HFF-Myc (cell line): ENCODE measurements at regions not wholly inside any gene's neighbourhood (a gene's known extent, or its start where the extent isn't known, plus 50 kb on each side); places are given as distances from the start of the nearest gene placed in this dataset.

ENCODE experiments used
- DNase-seq: peaks from one replicate; pipeline ENCODE4 v3.0.0-alpha.2; 2011; ENCODE audit warnings: low read depth; ENCODE audit errors: extremely low read depth
- H3K4me3 ChIP-seq: replicated peaks from 2 replicates; pipeline ENCODE4 v1.5.1; 2011; ENCODE audit warnings: low read depth, mild to moderate bottlenecking, control low read depth, low read length
- CTCF ChIP-seq: IDR thresholded peaks from 2 replicates; pipeline ENCODE4 v1.5.1; 2012; ENCODE audit warnings: mild to moderate bottlenecking, low read depth, low read length, control low read depth; ENCODE audit errors: missing control alignments

- no peak for DNase-seq
- no peak overlapping the region for H3K4me3 ChIP-seq
- TF ChIP-seq CTCF, result no peak
These were observed 541.0 kb upstream of the PCDH9 start for GRCh38 chr13:67771106-67771505.

GRCh38 chr13:67769987-67770341 is 539.8 kb upstream of the PCDH9 start:
- DNase-seq, result no peak
- no peak overlapping the region for H3K4me3 ChIP-seq
- no peak for TF ChIP-seq CTCF

GRCh38 chr13:67769063-67769986 is 539.2 kb upstream of the PCDH9 start:
- DNase-seq, result no peak
- no peak for TF ChIP-seq CTCF
- H3K4me3 ChIP-seq, result no peak overlapping the region

GRCh38 chr13:67763984-67764383 is 533.8 kb upstream of the PCDH9 start:
- no peak for TF ChIP-seq CTCF
- DNase-seq, result no peak
- no peak overlapping the region for H3K4me3 ChIP-seq

- no peak overlapping the region for H3K4me3 ChIP-seq
- no peak for TF ChIP-seq CTCF
- no peak for DNase-seq
These were observed 533.2 kb upstream of the PCDH9 start for GRCh38 chr13:67763384-67763783.

GRCh38 chr13:67758975-67759374 is 528.8 kb upstream of the PCDH9 start:
- no peak overlapping the region for H3K4me3 ChIP-seq
- DNase-seq, result no peak
- no peak for TF ChIP-seq CTCF
